ENCODE measurements at regions not wholly inside any gene's neighbourhood (a gene's known extent, or its start where the extent isn't known, plus 50 kb on each side); places are given as distances from the start of the nearest gene placed in this dataset.

DNA sequence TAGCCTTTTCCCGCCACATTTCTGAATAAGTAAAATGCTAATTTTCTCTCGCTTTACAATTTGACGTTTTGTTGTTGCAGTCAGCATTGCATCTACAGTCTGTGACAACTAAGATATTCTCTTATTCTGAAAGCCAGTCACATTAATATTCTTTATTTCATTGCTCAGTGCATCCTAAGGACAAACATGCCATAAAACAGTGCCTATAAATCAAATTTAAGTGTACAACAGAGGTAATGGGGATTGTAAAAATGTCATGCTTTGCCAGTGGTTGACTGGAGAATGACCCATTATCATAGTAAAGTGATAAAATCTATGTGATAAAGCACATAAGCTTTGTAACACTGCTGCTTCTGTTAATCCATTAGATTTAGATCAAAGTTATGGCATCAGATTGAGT is 1850.0 kb upstream of the ACO1 start:
- Histone ChIP-seq H2AK9ac (replicated peaks; ENCODE audit: low read depth, low read length, poor library complexity) (no peak overlapping the region), H3K36me3 (ENCODE audit: control insufficient read depth, insufficient read depth, low read length) (no peaks in the 10 kb centered on the region), H3K56ac (ENCODE audit: extremely low read depth, insufficient read depth, low read length) (no peak overlapping the region), H2BK5ac (ENCODE audit: low read depth, low read length, poor library complexity, severe bottlenecking) (no peak overlapping the region), H3K9ac (ENCODE audit: low read depth, low read length) (no peak overlapping the region), H3K27me3 (ENCODE audit: control insufficient read depth, insufficient read depth, low read length) (no peaks in the 10 kb centered on the region), H3K4me2 (ENCODE audit: low read depth, low read length) (no peak overlapping the region), H3K27ac (ENCODE audit: insufficient read depth, low read length) (no peak overlapping the region), H4K20me1 (ENCODE audit: insufficient read depth, low read length) (no peaks in the 10 kb centered on the region), H3K79me1 (ENCODE audit: low read depth in 1 of 2, low read length in 2 of 2) (no peaks in the 10 kb centered on the region), H2AK5ac (ENCODE audit: low read depth, low read length) (no peak overlapping the region), H4K8ac (ENCODE audit: low read depth in 2 of 2, low read length in 2 of 2) (no peak overlapping the region), H3K4me3 (ENCODE audit: insufficient read depth, low read depth, low read length) (no peak overlapping the region), H3K4me1 (ENCODE audit: control insufficient read depth, insufficient read depth, low read length) (no peaks in the 10 kb centered on the region), H2BK15ac (ENCODE audit: low read depth, low read length) (no peak overlapping the region), H2BK20ac (ENCODE audit: low read depth, low read length) (no peak overlapping the region), H3K9me1 (ENCODE audit: insufficient read depth, low read length) (no peaks in the 10 kb centered on the region), H2BK120ac (ENCODE audit: low read depth, low read length) (no peak overlapping the region), H4K91ac (ENCODE audit: insufficient read depth, low read depth, low read length) (no peak overlapping the region), H3K9me3 (ENCODE audit: control insufficient read depth, insufficient read depth, low read length) (peaks cover 5% of the 10 kb centered on the region), H4K5ac (ENCODE audit: low read depth, low read length) (no peak overlapping the region), H3K4ac (ENCODE audit: low read depth, low read length) (no peak overlapping the region), H3K23ac (ENCODE audit: low read depth, low read length) (no peak overlapping the region), H3K14ac (replicated peaks; ENCODE audit: low read depth, low read length) (no peak overlapping the region), H3K18ac (ENCODE audit: low read depth, low read length) (no peak overlapping the region), H2AFZ (replicated peaks; ENCODE audit: low read length, poor library complexity) (no peak overlapping the region)
- dilution Hi-C loops (cut with HindIII; ENCODE audit: low sequenced_read_pairs, unreplicated experiment) (no loop called here), intact Hi-C loops (cut with micrococcal nuclease) (no loop called here), in situ Hi-C loops (cut with MboI; ENCODE audit: low sequenced_read_pairs) (no loop called here)
- DNase-seq (no peak), ATAC-seq (ENCODE audit: low read depth) (no peak)
- BruUV-seq (replicated peaks), result no TSS peak
- ChIA-PET POLR2A (ENCODE audit: unreplicated experiment) (no interaction called here), CTCF (no interaction called here)
- no CpG with 5 or more reads among the region's 3 CpGs for WGBS, 2 experiments (ENCODE audit: extremely low coverage in 2 of 2, insufficient read length in 1 of 2)
- TF ChIP-seq BHLHE40 (IDR thresholded peaks at IDR 0.05; ENCODE audit: low read depth, low read length), result no peak
- TF ChIP-seq CHD1 (IDR thresholded peaks at IDR 0.05; ENCODE audit: low read depth, low read length), result no peak
- no peak for TF ChIP-seq NFE2L2 (IDR thresholded peaks at IDR 0.05; ENCODE audit: low read depth, low read length)
- TF ChIP-seq, protein P1, sequence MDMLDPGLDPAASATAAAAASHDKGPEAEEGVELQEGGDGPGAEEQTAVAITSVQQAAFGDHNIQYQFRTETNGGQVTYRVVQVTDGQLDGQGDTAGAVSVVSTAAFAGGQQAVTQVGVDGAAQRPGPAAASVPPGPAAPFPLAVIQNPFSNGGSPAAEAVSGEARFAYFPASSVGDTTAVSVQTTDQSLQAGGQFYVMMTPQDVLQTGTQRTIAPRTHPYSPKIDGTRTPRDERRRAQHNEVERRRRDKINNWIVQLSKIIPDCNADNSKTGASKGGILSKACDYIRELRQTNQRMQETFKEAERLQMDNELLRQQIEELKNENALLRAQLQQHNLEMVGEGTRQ (IDR thresholded peaks at IDR 0.05; ENCODE audit: low read depth, low read length), result no peak
- TF ChIP-seq RFX5 (IDR thresholded peaks at IDR 0.05; ENCODE audit: low read depth, low read length), result no peak
- no peak for TF ChIP-seq FOS (IDR thresholded peaks at IDR 0.05; ENCODE audit: low read depth, low read length)
- TF ChIP-seq RAD21 (IDR thresholded peaks at IDR 0.05; ENCODE audit: low read length), result no peak
- no peak for TF ChIP-seq MXI1 (IDR thresholded peaks at IDR 0.05; ENCODE audit: borderline replicate concordance, low read depth, low read length)
- no peak for TF ChIP-seq MAFK (IDR thresholded peaks at IDR 0.05; ENCODE audit: low read depth, low read length)
